Fibroblast of skin of left biceps (primary cell): ENCODE measurements at regions not wholly inside any gene's neighbourhood (a gene's known extent, or its start where the extent isn't known, plus 50 kb on each side); places are given as distances from the start of the nearest gene placed in this dataset.

Experiments used
- DNase-seq, 2 experiments: peaks; one replicate each; pipeline ENCODE4 v3.0.0-alpha.2; 2013; ENCODE audit warnings: low read depth in 2 of 2

DNA sequence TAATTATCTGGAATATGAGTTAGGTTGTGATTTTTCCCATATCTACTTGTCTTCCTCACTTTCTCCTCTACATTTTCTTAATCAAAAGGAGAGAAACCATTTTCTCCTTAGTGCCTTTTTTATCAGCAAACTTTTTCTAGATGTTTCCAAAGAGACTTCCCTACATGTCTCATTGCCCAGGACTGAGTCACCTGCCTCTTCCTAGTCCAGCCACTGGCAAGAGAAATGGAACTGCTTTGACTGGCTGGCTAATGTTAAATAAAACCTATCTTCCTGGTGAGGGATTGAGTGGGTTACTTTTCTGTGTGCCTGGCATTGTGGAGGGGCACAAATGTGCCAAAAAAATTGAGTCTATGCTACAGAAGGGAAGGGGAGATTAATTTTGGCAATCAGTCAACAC is 52.1 kb upstream of the CD5L start:
- DNase-seq, result no peak

DNA sequence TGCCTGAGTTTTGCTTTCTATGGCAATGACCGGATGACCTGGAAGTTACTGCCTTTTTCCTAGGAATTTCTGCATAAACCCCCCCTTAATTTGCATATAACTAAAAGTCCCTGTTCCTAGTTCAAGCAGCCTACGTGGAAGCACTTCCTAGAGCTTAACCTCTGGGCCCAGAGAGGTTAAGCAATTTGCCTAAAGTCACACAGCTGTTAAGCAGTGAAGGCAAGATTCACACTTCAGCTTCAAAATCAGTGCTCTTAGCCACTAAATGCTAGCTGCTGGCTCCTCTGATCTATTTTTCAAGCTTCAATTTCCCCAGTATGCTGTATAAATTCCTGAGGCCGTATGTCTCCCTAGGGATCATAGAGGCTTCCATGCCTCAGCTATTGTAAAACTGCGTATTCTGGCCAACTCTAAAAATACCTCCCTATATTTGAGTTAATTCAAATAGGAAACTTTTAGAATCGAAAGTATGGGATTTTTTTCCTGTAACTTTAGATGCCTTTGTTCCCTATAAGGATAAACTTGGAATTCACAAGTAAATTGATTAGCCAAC is 53.1 kb upstream of the CD5L start:
- DNase-seq, result no peak

DNA sequence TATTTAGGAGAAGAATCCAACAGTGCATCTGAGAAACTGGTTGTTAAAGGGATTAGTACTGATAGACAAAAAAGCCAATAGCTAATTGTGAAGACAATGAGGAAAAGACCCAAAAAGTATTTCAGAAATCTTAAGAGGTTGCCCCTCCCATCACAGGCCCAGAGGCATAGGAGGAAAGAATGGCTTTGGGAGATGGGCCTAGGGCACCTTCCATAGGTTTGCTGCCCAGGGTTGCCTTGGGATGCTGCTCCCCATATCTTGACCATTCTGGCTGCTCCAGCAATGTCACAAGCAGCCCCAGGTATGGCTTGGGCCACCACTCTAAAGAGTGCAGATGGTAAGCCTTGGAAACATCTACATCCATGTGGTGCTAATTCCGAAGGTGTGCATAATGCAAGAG is 68.7 kb upstream of the CD5L start:
- DNase-seq, result no peak

DNA sequence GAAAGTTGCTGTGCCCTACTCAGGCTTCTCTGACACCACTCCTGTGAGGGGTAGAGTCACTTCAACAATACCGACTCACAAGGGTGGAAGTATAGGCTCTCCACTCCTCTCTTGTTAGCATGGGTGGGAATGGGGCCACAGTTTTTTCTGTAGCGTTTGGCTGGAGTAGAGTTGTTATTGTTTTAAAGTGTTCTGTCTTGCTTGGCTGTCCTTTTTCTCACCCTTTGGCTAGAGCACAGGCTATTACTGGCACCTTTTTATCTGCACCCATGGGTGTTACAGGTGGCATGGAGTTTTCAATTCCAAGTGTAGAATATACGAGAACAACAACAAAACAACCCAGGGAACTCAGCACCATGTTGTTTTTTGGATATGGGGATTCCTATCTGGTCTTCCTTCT is 74.3 kb upstream of the CD5L start:
- no peak for DNase-seq

DNA sequence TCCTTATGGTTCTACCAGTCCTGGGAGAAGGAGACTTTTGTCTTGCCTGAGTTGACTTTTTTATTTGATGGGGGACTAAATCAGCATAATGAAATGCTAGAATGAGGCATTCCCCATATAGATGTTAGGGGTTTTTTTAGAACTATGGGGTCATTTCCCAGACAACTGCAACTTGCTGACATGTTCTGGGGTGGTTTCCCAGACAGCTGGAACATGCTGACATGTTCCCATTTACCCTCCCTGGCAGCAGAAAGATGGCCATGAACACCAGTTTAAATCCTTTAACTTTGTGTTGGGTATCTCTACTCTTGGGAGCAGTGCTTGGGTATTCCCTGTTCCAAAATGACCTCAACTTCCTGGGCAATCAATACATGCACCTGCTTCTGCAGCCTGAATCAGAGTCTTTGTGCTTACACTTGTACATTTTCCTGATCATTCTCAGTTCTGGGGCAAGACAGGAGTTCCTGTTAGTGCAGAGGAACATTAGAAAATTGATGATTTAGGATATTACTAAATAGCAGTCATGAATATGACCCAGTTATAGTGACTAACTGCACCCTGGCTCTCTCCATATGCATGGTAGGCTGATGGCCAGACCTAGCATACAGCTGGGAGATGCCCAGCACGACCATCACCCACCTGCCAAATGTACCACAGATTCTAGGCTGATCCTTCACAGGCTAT is 75.4 kb upstream of the CD5L start:
- no peak for DNase-seq

DNA sequence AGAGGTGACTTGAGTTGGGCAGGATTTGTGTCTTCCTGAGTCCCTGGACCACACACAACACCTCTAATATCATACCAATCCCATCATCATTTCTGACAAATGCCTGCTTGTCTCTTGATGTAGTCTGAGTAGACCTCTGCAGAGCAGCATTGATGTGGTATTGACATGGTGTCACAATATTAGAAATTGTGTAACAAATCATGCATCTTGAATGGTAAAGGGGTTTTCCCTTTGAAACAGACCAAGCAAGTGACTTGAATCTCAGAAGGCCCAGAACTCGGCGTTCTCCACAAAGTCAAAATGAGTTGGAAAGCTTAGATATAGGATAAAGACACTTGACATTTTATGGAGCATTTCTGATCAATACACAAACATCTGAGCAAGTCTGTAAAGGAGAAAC is 72.7 kb upstream of the KIRREL1 start:
- no peak for DNase-seq

DNA sequence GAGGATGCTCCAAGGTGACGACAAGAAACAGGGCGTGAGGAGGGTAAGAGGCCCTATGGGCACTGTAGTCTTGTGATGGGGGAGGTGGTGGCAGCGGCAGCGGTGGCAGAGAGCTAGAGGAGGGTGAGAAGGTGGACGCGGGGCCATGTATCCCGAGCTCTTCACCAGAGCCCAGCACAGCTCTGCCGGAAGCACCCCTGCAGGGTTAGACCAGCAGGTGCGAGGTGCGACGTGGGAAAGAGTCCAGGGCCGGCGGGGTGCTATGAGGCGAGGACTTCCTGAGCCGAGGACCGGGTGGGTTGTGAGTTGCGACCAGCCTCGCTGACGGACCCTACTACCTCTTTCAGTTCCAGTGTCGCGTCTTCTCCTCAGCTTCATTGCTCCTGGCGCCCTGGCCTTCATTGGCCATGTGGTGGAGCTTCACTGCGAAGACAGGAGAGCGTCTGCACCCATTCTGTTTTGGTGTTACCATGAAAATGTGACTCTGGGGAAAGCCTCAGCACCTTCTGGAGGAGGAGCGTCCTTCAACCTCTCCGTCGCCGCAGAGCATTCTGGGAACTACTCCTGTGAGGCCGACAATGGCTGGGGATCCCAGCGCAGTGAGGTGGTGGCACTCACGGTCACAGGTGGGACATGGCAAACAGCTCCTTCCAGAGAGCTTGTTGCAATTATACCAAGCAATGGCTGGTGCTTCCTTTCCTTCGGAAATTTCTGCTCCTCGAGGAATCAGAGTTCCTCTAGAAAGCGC is 67.9 kb upstream of the KIRREL1 start:
- DNase-seq, result no peak

DNA sequence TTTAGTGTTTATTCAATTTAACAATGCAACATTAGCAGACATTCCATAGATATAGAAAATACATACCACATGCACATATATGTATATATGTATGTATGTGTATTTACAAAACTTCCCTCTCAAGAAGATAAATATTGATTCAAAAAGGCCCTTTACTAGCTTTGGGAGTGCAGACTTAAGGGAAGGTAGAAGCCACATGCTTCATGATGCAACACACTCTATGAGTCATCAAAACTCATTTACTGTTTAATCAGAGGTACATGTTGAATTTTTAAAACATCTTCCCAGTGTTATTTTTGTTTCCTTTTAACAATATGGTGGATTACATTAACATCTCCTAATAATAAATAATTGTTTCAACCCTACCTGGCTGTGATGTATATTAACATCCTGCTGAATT is 61.4 kb upstream of the KIRREL1 start:
- peak in 1 of 2 experiments; percentile 1 for DNase-seq

DNA sequence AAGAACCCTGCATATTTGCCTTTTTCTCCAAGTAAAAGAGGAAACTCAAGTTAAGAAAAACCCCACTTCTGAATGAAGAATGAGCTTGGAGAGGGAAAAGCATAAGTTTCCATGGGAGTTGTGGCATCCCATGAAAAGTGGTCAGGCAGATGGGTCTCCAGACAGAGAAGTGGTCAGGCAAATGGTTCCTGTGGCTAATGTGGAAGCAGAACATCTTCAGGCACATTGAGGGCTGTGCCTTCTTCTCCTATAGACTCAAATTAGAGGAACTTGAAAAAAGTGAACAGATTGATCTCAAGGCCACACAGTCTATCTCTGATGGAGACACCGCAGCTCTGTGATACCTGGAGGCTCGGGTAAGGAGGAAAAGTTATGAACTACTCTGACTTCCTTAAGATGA is 55.7 kb upstream of the KIRREL1 start:
- DNase-seq, result no peak

DNA sequence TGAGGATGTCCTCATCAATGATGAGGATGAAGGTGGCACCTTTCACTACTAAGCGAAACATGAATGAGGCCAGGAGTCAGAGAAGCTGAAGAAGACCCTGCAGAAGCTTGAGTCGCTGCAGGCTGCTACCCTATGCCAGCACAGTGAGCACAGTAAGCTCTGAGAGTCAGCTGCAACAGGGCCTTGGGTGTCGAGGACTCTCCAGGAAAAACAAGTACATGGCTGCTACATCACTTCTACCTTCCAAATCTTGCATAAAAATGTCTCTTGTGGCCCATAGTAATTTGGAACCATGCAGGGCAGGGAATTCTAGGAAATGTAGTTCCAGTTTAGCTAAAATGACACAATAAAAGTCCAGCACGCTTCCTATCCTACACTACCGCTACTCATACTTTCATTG is 51.5 kb upstream of the KIRREL1 start:
- no peak for DNase-seq
